HG02623 (cell line): ENCODE measurements at regions not wholly inside any gene's neighbourhood (a gene's known extent, or its start where the extent isn't known, plus 50 kb on each side); places are given as distances from the start of the nearest gene placed in this dataset.

Experiments
- ATAC-seq: cut with Tn5 transposase; IDR thresholded peaks from one replicate; pipeline ENCODE4 v1.9.1; 2021; ENCODE audit warnings: moderate library complexity; ENCODE audit not compliant: unreplicated experiment

GRCh38 chr10:78968300-78968942 lies 100.3 kb upstream of the ZMIZ1 start:
- no peak for ATAC-seq

- ATAC-seq, result no peak
These were observed 99.8 kb upstream of the ZMIZ1 start for GRCh38 chr10:78968943-78969342.

- ATAC-seq, result no peak
These were observed 99.0 kb upstream of the ZMIZ1 start for GRCh38 chr10:78969719-78970118.

DNA sequence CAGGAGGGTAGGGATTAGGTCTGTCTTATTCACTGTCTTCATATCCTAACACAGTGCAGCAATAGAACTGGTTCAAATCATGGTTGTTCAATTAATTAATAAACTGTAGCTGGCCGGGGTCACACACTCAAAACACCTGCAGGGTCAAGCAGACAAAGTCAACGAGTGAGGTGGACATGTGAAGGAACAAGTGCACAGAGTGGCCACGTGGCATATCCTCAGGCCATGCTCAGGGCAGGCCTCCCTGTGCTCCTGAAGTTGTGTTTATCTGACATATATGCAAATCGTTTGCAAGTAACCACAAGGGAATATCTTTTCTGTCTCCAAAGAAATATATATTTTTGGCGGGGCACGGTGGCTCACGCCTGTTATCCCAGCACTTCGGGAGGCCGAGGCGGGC lies 98.5 kb upstream of the ZMIZ1 start:
- ATAC-seq, result no peak

- ATAC-seq, result no peak
These were observed 97.6 kb upstream of the ZMIZ1 start for GRCh38 chr10:78971094-78971682.

DNA sequence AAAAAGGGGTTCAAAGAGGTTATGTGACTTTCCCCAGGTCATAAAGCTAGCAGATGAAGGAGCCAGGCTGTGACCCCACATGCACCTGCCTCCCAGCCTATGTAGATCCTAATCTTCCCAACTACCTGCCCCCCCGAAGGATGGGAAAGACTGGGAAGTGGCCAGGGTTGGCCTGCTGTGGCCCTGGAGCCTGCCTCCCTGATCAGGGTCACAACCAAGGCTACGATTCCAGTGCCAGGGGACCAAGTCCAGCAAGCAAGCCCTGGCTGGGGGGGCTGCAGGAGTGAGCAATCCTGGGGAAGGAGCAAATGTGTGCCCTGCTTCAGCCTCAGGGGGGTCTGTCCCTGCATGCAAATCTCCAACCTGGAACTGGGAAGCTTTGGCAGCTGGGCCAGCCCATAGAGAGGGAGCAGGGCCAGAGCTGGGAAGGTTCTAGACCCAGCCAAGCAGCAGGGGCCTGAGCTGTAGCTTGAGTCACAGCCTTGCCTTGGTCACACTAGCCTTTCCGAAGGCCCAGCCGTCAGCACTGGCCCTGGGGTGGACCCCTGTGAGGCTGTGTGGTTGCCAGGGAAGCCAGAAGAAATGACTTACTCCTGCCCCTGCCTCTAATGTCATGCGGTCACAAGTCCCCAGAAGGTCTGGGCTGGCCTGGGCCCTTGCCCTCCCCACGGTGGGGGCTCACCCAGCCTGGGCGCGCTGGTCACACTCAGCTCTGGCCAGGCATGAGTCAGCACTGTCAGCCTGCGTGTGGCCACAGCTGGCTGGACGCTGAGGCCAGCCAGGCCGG lies 96.4 kb upstream of the ZMIZ1 start:
- no peak for ATAC-seq

DNA sequence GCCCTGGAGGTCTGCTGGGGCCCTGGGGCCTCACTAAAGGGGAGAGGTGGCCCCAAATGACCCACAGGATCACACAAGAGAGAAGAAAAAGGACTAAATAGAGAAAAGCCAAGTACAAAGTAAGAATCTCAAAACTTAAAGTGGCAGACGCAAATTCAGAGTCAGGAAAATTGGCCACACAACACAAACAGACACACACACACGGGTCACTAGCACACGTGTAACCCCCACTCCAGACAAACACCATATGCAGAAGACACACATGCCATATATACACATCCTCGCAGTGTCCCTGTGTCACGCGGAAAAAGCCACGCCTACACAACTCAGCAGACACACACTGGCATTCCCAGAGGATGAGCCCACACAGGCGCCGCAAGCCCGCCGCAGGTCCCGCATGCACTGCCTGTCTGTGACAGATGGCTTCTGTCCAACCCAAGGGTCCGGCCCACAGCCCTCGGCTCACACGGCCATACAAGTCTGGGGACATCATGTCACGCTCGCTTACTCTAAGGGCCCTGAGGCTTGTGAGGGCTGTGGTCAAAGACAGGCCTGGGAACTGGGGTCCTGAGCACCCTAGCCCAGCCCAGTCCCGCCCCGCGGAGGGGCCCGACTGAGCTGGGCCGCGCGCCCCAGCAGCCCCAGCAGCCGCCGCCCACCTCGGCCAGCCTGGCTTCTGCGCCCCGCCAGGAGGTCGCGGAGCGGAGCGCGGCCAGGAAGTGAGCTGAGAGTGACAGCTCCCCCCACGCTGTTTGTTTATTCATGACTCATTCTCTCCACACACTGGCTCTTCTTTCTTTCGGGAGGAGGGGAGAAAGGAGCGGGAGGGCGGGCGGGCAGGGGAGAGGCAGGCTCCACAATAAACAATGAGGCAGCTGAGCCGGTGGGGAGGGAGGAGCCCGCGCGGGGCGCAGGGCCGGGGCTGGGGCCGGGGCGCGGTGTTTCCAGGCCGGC lies 95.5 kb upstream of the ZMIZ1 start:
- ATAC-seq, result peak; percentile 87

GRCh38 chr10:78973901-78974616 lies 94.7 kb upstream of the ZMIZ1 start:
- ATAC-seq, result peak; percentile 47

DNA sequence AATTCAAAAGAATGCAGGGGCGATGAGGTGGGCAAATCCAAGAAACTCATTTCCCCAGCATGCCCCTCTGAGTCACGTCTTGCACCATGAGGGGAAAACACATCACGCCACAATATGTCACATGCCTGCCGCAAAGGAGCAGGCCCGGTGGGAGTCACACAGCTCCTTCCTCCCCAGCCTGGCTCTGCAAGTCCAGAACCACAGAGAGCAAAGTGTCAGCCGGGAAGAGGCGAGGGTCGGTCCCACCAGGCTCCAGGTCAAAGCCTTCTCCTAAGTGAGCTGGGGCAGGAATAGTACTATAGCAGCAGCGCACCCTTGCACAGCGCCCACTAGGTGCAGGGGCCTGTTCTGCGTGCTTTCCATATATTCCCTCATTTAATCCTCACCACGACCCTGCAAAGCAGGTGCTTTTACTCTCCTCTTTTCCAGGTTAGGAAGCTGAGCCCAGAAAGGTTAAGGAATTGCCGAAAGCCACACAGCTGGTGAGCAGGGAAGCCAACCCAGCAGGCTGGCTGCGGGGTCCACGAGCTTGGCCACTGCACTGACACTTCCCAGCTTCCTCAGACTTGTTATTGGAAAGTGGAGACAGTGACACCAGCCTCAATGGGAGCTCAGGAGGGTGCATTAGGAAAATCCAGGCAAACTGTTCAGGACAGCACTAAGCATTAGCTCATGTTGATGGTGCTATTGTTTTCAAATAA lies 94.0 kb upstream of the ZMIZ1 start:
- no peak for ATAC-seq

DNA sequence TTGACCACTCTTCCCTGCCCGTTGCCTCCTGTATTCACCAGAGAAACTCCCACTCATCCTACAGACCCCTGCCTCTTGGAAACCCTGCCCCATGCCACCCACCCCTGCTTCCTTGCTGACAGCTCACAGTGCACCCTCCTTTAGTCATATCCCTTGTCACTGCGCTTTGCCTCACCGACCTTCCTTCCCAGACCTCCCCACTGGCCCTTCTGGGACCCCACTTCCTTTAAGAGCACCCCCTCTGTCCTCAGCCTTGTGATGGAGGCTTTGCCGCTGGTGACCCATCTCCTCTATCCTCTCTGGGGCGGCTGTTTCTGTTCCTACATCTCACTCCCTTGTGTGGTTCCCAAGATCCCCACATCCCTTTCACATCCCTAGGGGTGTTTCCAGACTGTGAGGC lies 92.8 kb upstream of the ZMIZ1 start:
- no peak for ATAC-seq

GRCh38 chr10:78976825-78977755 lies 91.7 kb upstream of the ZMIZ1 start:
- ATAC-seq, result no peak

GRCh38 chr10:78979938-78980337 lies 88.8 kb upstream of the ZMIZ1 start:
- no peak for ATAC-seq

DNA sequence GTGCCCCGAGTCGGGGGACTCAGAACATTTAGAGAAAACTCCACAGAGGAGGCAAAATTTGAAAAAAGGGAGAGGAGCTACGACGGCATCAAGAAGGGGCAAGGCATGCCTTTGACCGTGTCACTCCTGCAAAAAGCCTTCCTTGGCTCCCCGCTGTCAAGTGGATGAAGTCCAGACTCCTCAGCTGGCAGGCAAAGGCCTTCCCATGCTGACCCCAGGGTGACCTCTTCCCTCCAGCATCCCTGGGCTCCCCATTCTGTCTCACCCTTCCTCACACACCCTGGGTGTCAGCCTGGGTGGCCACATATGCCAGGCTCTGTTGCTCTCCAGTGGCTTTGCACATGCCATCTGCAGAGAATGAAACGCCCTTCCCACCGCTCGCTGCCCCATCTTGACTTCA lies 88.4 kb upstream of the ZMIZ1 start:
- no peak for ATAC-seq

DNA sequence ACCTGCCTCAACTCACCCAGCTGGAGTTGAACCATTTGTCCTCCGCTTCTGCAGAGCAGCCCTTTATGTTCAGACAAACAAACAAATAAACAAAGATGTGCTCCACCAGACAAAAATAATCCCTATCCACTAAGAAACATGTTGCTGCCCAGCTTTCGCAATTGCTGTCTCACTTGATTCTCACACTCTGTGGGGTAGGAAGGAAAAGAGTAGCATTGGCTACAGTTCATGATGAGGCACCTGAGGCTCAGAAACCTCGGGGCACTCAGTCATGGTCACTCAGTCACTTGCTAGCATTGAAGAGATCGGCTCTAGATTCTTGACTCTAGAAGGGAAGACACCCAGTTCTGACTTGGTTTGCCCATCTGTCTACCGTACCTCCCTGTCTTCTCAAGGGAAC lies 88.0 kb upstream of the ZMIZ1 start:
- no peak for ATAC-seq

DNA sequence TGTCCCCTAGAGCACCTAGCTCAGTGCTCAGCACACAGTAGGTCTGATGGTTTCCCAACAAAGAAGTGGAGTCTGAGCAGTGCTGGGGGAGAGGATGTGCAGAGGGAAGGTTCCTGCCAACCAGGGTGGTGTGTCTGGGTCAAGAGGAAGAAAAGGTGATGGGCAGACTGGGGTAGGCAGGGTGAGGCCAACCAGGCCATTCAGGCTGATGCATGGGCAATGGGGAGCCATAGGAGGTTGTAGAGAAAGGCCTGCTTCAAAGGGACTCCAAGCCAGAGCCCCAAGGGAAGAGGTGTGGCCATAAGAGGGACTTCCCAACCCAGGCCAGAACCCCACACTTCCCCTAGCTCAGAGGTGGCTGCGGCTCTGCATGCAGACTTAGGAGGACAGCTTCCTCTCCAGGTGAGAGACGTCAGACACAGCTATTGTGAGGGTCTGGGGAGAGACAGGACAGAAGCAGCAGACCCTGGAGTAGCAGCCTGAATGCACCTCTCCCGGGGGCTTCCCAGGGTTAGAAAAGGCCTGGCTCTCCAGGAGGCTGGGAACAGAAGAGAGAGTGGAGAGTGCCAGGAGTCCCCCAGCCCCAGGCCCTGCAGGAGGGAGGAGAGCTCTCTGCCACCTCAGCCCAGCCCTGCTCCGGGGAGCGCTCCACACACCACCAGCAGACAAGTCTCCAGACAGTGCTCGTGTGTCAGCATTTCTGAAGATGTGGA lies 87.4 kb upstream of the ZMIZ1 start:
- no peak for ATAC-seq

- ATAC-seq, result no peak
These were observed 86.8 kb upstream of the ZMIZ1 start for GRCh38 chr10:78981970-78982281.

GRCh38 chr10:78982726-78983125 lies 86.0 kb upstream of the ZMIZ1 start:
- no peak for ATAC-seq

DNA sequence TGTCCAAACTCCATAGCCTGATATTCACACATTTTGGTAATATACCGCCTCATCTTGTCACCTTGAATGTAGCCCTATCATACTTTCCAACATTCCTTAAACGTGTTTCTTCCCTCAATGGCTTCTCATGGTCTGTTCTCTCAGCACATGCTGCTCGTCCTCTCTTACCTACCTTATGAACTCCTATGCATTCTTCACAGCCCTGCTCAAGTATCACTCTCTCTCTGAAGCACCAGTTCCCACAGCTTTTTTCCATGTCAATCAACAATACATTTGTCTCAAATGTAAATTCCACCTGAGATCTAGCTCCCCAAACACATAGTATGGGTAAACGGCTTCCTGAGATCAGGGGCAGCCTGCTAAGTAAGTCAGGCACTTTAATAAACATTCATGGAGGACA lies 85.2 kb upstream of the ZMIZ1 start:
- ATAC-seq, result no peak
